ENCODE measurements at regions not wholly inside any gene's neighbourhood (a gene's known extent, or its start where the extent isn't known, plus 50 kb on each side); places are given as distances from the start of the nearest gene placed in this dataset.

GRCh38 chr2:832635-833034 is 118.0 kb upstream of the SNTG2 start:
- TF ChIP-seq POLR2A (IDR thresholded peaks at IDR 0.05) = no peak
- TF ChIP-seq CTCF (IDR thresholded peaks at IDR 0.05) = no peak
- TF ChIP-seq POLR2AphosphoS5 (IDR thresholded peaks at IDR 0.05; ENCODE audit: insufficient read depth in 1 of 2, low read depth in 1 of 2) = no peak
